Prostate gland (tissue), 2 donors: ENCODE measurements at regions not wholly inside any gene's neighbourhood (a gene's known extent, or its start where the extent isn't known, plus 50 kb on each side); places are given as distances from the start of the nearest gene placed in this dataset.
A peak's percentile ranks its signal among the peaks of the same experiment; 100 is the strongest.

Experiments
- DNase-seq: peaks from one replicate; pipeline ENCODE4 v3.0.0-alpha.2; 2019; ENCODE audit warnings: low spot score
- H3K27ac ChIP-seq, 2 donors: fragments of 200-600 bp; sonication (generic); 2 replicates each; pipeline ENCODE4 v1.5.1; 2017 to 2019
- H3K27me3 ChIP-seq: fragments of 200-600 bp; sonication (generic); replicated peaks from 2 replicates; pipeline ENCODE4 v1.5.1; 2019; ENCODE audit not compliant: insufficient read depth
- H3K36me3 ChIP-seq, 2 donors: fragments of 200-600 bp; sonication (generic); 1 replicate in 1 of 2; 2 replicates in 1 of 2; pipeline versions ENCODE4 v1.5.1 to v1.8.1; 2017 to 2019
- H3K4me1 ChIP-seq: fragments of 200-600 bp; sonication (generic); replicated peaks from 2 replicates; pipeline ENCODE4 v1.5.1; 2019
- H3K4me3 ChIP-seq, 2 donors: fragments of 200-600 bp; sonication (generic); 2 replicates each; pipeline ENCODE4 v1.5.1; 2017 to 2019
- H3K9me3 ChIP-seq: fragments of 200-600 bp; sonication (generic); 2 replicates; pipeline ENCODE4 v1.5.1; 2017
- CTCF ChIP-seq, 4 experiments: fragments of 200-600 bp in 2 of 4; fragments of 450-650 bp in 2 of 4; sonication (generic) in 2 of 4; IDR thresholded peaks; 1 replicate in 3 of 4; 2 replicates in 1 of 4; pipeline ENCODE4 v1.5.1; 2016 to 2019; ENCODE audit warnings: antibody characterized with exemption in 4 of 4, mild to moderate bottlenecking in 2 of 4, moderate library complexity in 2 of 4
- POLR2A ChIP-seq: fragments of 450-650 bp; IDR thresholded peaks from one replicate; pipeline ENCODE4 v1.6.1; 2016; ENCODE audit warnings: antibody characterized with exemption, mild to moderate bottlenecking
- POLR2AphosphoS5 ChIP-seq: sonication (generic); formaldehyde crosslinking; IDR thresholded peaks from one replicate; pipeline ENCODE4 v1.6.1; 2017; ENCODE audit warnings: antibody characterized with exemption
- WGBS: methylation state at CpG from one replicate; pipeline ENCODE4 v1.1.5; 2018; 5-methylcytosine and 5-hydroxymethylcytosine counted together
- intact Hi-C: fragments of 100-400 bp; cut with DNase I; formaldehyde crosslinking; loops from one replicate; pipeline ENCODE4 v1.14.2; 2022

GRCh38 chr5:96155147-96155546 lies 193.5 kb upstream of the ELL2 start:
- WGBS: 94% methylated on average over 2 of the region's 2 CpGs
- Histone ChIP-seq H3K27me3 (no peaks in the 10 kb centered on the region), H3K9me3 (no peaks in the 10 kb centered on the region), H3K27ac (no peak overlapping the region), H3K36me3 (no peaks in the 10 kb centered on the region), H3K4me1 (no peaks in the 10 kb centered on the region), H3K4me3 (no peak overlapping the region)
- TF ChIP-seq POLR2A (no peak), POLR2AphosphoS5 (no peak)
- intact Hi-C loops: no loop called here
- DNase-seq: no peak

GRCh38 chr5:96151891-96152290 lies 190.2 kb upstream of the ELL2 start:
- intact Hi-C loops: no loop called here
- TF ChIP-seq CTCF (IDR thresholded peaks at IDR 0.05) (no peak), POLR2A (no peak), POLR2AphosphoS5 (no peak)
- WGBS: 35% methylated on average over 2 of the region's 2 CpGs

GRCh38 chr5:96150007-96150406 lies 188.4 kb upstream of the ELL2 start:
- WGBS: 38% methylated on average over 1 of the region's 1 CpG
- Histone ChIP-seq H3K4me1 (no peaks in the 10 kb centered on the region), H3K36me3 (no peaks in the 10 kb centered on the region), H3K4me3 (no peak overlapping the region), H3K27ac (peak overlapping the region; percentile 0 to 24), H3K27me3 (no peaks in the 10 kb centered on the region), H3K9me3 (no peaks in the 10 kb centered on the region)
- intact Hi-C loops: no loop called here
- no peak for TF ChIP-seq POLR2AphosphoS5
- no peak for TF ChIP-seq CTCF (IDR thresholded peaks at IDR 0.05)
- no peak for TF ChIP-seq POLR2A
- peak; percentile 38 for DNase-seq

More at GRCh38 chr5:96151891-96152290, 190.2 kb upstream of the ELL2 start:
- no peak for DNase-seq
- Histone ChIP-seq H3K27me3 (no peaks in the 10 kb centered on the region), H3K9me3 (no peaks in the 10 kb centered on the region), H3K4me1 (no peaks in the 10 kb centered on the region), H3K27ac (no peak overlapping the region), H3K4me3 (no peak overlapping the region), H3K36me3 (no peaks in the 10 kb centered on the region)

- peak; percentile 44 for DNase-seq
- H3K27me3 ChIP-seq: no peaks in the 10 kb centered on the region
- WGBS: 53% methylated on average over 1 of the region's 1 CpG
- intact Hi-C loops: no loop called here
- peak overlapping the region in 1 of 2 donors; percentile 24 for H3K27ac ChIP-seq
- no peak overlapping the region for H3K4me3 ChIP-seq
- no peaks in the 10 kb centered on the region for H3K36me3 ChIP-seq
- no peaks in the 10 kb centered on the region for H3K4me1 ChIP-seq
- TF ChIP-seq POLR2AphosphoS5 (peak; percentile 45), POLR2A (no peak)
- H3K9me3 ChIP-seq: no peaks in the 10 kb centered on the region
Measured at GRCh38 chr5:96149546-96149945, 187.9 kb upstream of the ELL2 start.

GRCh38 chr5:96149021-96149420 lies 187.4 kb upstream of the ELL2 start:
- intact Hi-C loops: no loop called here
- Histone ChIP-seq H3K27ac (no peak overlapping the region), H3K36me3 (no peaks in the 10 kb centered on the region), H3K4me3 (no peak overlapping the region), H3K9me3 (no peaks in the 10 kb centered on the region), H3K27me3 (no peaks in the 10 kb centered on the region), H3K4me1 (no peaks in the 10 kb centered on the region)
- DNase-seq: no peak
- WGBS: 70% methylated on average over 2 of the region's 2 CpGs
- TF ChIP-seq POLR2A (no peak), CTCF (IDR thresholded peaks at IDR 0.05) (no peak), POLR2AphosphoS5 (no peak)

GRCh38 chr5:96148376-96148775 lies 186.7 kb upstream of the ELL2 start:
- no peaks in the 10 kb centered on the region for H3K36me3 ChIP-seq
- H3K9me3 ChIP-seq: no peaks in the 10 kb centered on the region
- no peak for DNase-seq
- no peaks in the 10 kb centered on the region for H3K27me3 ChIP-seq
- WGBS: 93% methylated on average over 4 of the region's 4 CpGs
- no peak for TF ChIP-seq CTCF (IDR thresholded peaks at IDR 0.05)
- TF ChIP-seq POLR2AphosphoS5: no peak
- TF ChIP-seq POLR2A: no peak
- no peaks in the 10 kb centered on the region for H3K4me1 ChIP-seq
- intact Hi-C loops: no loop called here
- no peak overlapping the region for H3K27ac ChIP-seq
- H3K4me3 ChIP-seq: no peak overlapping the region
